Fibroblast of lung (primary cell): ENCODE measurements at regions not wholly inside any gene's neighbourhood (a gene's known extent, or its start where the extent isn't known, plus 50 kb on each side); places are given as distances from the start of the nearest gene placed in this dataset.

Source experiments
- DNase-seq, 2 donors: peaks; one replicate each; pipeline versions ENCODE4 v3.0.0 to v3.0.0-alpha.2; 2010; ENCODE audit warnings: low read depth in 2 of 2
- H2AFZ ChIP-seq: 2 replicates; pipeline ENCODE4 v1.5.1; 2012; ENCODE audit warnings: low read length, control low read depth, inconsistent platforms
- H3K27ac ChIP-seq: 2 replicates; pipeline ENCODE4 v1.5.1; 2011; ENCODE audit warnings: low read length, control low read depth; ENCODE audit not compliant: insufficient read depth
- H3K27me3 ChIP-seq: 2 replicates; pipeline ENCODE4 v1.5.1; 2011; ENCODE audit warnings: mild to moderate bottlenecking, low read length; ENCODE audit not compliant: control insufficient read depth, insufficient read depth
- H3K36me3 ChIP-seq: 2 replicates; pipeline ENCODE4 v1.5.1; 2011; ENCODE audit warnings: low read length; ENCODE audit not compliant: control insufficient read depth, insufficient read depth
- H3K4me1 ChIP-seq: 2 replicates; pipeline ENCODE4 v1.5.1; 2011; ENCODE audit warnings: low read length; ENCODE audit not compliant: control insufficient read depth, insufficient read depth; ENCODE audit errors: extremely low read depth
- H3K4me2 ChIP-seq: 2 replicates; pipeline ENCODE4 v1.5.1; 2011; ENCODE audit warnings: low read length, control low read depth; ENCODE audit not compliant: insufficient read depth; ENCODE audit errors: extremely low read depth
- H3K4me3 ChIP-seq, 4 experiments: fragments of 200-600 bp in 1 of 4; sonication (generic) in 1 of 4; replicated peaks in 1 of 4; 2 replicates each; pipeline ENCODE4 v1.5.1; 2011 to 2016; ENCODE audit warnings: low read length in 4 of 4, low read depth in 3 of 4, mild to moderate bottlenecking in 3 of 4, control low read depth in 2 of 4, inconsistent platforms in 1 of 4, mixed read lengths in 1 of 4; ENCODE audit not compliant: insufficient read depth in 1 of 4; ENCODE audit errors: control extremely low read depth in 1 of 4
- H3K79me2 ChIP-seq: 2 replicates; pipeline ENCODE4 v1.5.1; 2012; ENCODE audit warnings: mild to moderate bottlenecking, low read length, inconsistent platforms; ENCODE audit not compliant: control insufficient read depth, insufficient read depth
- H3K9ac ChIP-seq: 2 replicates; pipeline ENCODE4 v1.5.1; 2011; ENCODE audit warnings: mild to moderate bottlenecking, low read length, control low read depth; ENCODE audit not compliant: insufficient read depth
- H3K9me3 ChIP-seq: 2 replicates; pipeline ENCODE4 v1.5.1; 2012; ENCODE audit warnings: low read depth, low read length; ENCODE audit not compliant: control insufficient read depth, insufficient read depth
- H4K20me1 ChIP-seq: 2 replicates; pipeline ENCODE4 v1.5.1; 2011; ENCODE audit warnings: low read length; ENCODE audit not compliant: control insufficient read depth, insufficient read depth; ENCODE audit errors: extremely low read depth
- EZH2 ChIP-seq: IDR thresholded peaks from 2 replicates; pipeline ENCODE4 v1.5.1; 2012; ENCODE audit warnings: low read length, control low read depth, mild to moderate bottlenecking; ENCODE audit errors: missing control alignments
- TF ChIP-seq, protein P1 (sequence below), 2 donors: IDR thresholded peaks in 1 of 2; conservative IDR thresholded peaks in 1 of 2; 1 replicate in 1 of 2; 2 replicates in 1 of 2; pipeline ENCODE4 v1.5.1; 2011 to 2012; ENCODE audit warnings: low read length in 2 of 2, control low read depth in 1 of 2, inconsistent platforms in 1 of 2, low read depth in 1 of 2, mild to moderate bottlenecking in 1 of 2

DNA sequence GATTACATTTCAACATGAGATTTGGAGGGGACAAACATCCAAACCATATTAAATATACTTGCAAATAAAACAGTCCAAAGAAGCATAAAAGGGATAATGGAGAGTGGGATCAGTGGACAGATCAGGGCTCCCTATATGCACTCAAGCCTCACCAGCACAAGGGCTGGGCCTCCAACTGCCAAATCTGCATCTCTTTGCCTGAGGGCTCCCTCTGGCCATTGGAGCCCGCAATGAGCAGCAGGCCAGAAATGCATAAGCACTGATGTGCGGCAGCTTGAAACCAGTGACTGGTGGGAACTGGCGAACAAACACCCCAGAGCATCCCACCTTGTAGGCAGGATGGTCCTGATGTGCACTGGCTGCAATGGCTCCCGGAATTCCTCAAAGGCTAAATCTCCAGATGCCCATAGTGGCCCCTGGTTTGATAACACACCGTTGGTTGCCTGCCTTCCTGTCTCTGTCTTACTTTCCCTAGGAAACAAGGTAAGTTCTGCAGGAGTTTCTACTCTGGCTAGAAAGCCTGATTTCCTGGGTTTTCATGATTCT lies 55.9 kb upstream of the POMGNT2 start:
- H3K4me1 ChIP-seq = peaks cover 3% of the 10 kb centered on the region
- H3K27me3 ChIP-seq = no peaks in the 10 kb centered on the region
- DNase-seq = no peak
- TF ChIP-seq, protein P1, sequence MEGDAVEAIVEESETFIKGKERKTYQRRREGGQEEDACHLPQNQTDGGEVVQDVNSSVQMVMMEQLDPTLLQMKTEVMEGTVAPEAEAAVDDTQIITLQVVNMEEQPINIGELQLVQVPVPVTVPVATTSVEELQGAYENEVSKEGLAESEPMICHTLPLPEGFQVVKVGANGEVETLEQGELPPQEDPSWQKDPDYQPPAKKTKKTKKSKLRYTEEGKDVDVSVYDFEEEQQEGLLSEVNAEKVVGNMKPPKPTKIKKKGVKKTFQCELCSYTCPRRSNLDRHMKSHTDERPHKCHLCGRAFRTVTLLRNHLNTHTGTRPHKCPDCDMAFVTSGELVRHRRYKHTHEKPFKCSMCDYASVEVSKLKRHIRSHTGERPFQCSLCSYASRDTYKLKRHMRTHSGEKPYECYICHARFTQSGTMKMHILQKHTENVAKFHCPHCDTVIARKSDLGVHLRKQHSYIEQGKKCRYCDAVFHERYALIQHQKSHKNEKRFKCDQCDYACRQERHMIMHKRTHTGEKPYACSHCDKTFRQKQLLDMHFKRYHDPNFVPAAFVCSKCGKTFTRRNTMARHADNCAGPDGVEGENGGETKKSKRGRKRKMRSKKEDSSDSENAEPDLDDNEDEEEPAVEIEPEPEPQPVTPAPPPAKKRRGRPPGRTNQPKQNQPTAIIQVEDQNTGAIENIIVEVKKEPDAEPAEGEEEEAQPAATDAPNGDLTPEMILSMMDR (conservative IDR thresholded peaks at IDR 0.05 in 1 of 2, IDR thresholded peaks at IDR 0.05 in 1 of 2; ENCODE audit: low read depth in 1 of 2, low read length in 2 of 2) = no peak
- no peak for TF ChIP-seq EZH2
- no peaks in the 10 kb centered on the region for H3K9me3 ChIP-seq
- no peak overlapping the region for H3K4me3 ChIP-seq
- no peak overlapping the region for H3K4me2 ChIP-seq
- no peaks in the 10 kb centered on the region for H4K20me1 ChIP-seq
- H3K9ac ChIP-seq = no peak overlapping the region
- H3K27ac ChIP-seq = no peak overlapping the region
- H3K36me3 ChIP-seq = no peaks in the 10 kb centered on the region
- no peak overlapping the region for H2AFZ ChIP-seq
- no peaks in the 10 kb centered on the region for H3K79me2 ChIP-seq

DNA sequence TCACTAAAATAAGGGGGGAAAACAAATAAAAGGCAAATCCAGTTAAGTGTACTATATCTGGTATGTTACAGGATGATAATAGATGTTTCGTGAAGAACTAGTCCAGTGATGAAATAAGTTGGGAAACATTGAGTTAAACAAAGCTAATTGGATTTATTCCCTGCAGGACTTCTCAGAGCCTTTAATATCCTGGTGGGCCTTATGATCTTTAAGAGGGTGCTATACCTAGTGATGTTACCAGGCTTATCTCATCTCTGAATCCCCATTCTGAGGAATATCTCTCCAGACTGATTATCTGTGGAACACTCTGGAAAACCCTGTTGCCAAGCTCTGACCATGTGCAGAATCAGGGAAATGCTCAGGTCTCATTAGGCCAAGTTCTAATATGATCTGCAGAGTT lies 54.8 kb upstream of the POMGNT2 start:
- H3K79me2 ChIP-seq = no peaks in the 10 kb centered on the region
- no peak overlapping the region for H3K27ac ChIP-seq
- H3K4me2 ChIP-seq = no peak overlapping the region
- no peak overlapping the region for H2AFZ ChIP-seq
- H3K27me3 ChIP-seq = no peaks in the 10 kb centered on the region
- H4K20me1 ChIP-seq = no peaks in the 10 kb centered on the region
- peaks cover 3% of the 10 kb centered on the region for H3K4me1 ChIP-seq
- H3K4me3 ChIP-seq = no peak overlapping the region
- no peak for DNase-seq
- no peaks in the 10 kb centered on the region for H3K36me3 ChIP-seq
- TF ChIP-seq EZH2 = no peak
- TF ChIP-seq, protein P1 (conservative IDR thresholded peaks at IDR 0.05 in 1 of 2, IDR thresholded peaks at IDR 0.05 in 1 of 2; ENCODE audit: low read depth in 1 of 2, low read length in 2 of 2) = no peak
- H3K9ac ChIP-seq = no peak overlapping the region
- no peaks in the 10 kb centered on the region for H3K9me3 ChIP-seq

DNA sequence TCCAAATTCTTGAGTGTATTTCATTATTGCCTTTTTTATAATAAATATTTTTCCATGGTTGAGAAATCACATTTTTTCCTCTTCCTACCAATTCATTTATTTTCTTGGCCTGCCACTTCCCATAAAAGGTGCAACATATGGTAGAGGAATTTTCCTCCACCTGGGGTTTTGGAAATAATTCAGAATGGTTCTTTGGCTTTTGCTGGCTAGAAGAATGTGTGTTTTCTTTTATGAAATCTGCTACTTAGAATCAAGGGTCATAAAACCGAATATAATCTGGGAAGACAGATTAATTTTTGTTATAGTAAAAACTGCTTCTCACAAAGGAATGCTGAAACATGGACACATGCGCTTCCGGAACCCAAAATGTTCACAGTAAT lies 54.0 kb upstream of the POMGNT2 start:
- no peak for DNase-seq
- H3K27me3 ChIP-seq = no peaks in the 10 kb centered on the region
- H3K4me3 ChIP-seq = no peak overlapping the region
- no peaks in the 10 kb centered on the region for H3K36me3 ChIP-seq
- H3K4me1 ChIP-seq = peaks cover 3% of the 10 kb centered on the region
- H3K27ac ChIP-seq = no peak overlapping the region
- H2AFZ ChIP-seq = no peak overlapping the region
- no peaks in the 10 kb centered on the region for H3K9me3 ChIP-seq
- no peak overlapping the region for H3K9ac ChIP-seq
- H3K4me2 ChIP-seq = no peak overlapping the region
- H3K79me2 ChIP-seq = no peaks in the 10 kb centered on the region
- H4K20me1 ChIP-seq = no peaks in the 10 kb centered on the region
- TF ChIP-seq EZH2 = no peak
- TF ChIP-seq, protein P1 (conservative IDR thresholded peaks at IDR 0.05 in 1 of 2, IDR thresholded peaks at IDR 0.05 in 1 of 2; ENCODE audit: low read depth in 1 of 2, low read length in 2 of 2) = no peak
